ENCODE measurements at regions not wholly inside any gene's neighbourhood (a gene's known extent, or its start where the extent isn't known, plus 50 kb on each side); places are given as distances from the start of the nearest gene placed in this dataset.

- Histone ChIP-seq H4K8ac (replicated peaks; ENCODE audit: insufficient read length, low read depth, low read length) (no peak overlapping the region), H3K4me2 (ENCODE audit: insufficient read depth, insufficient read length, low read length) (peak overlapping the region; percentile 84), H3K9ac (ENCODE audit: extremely low read depth, insufficient read length, low read length) (peak overlapping the region; percentile 97), H3T11ph (ENCODE audit: low read length) (peak overlapping the region; percentile 85), H2BK120ac (ENCODE audit: low read depth, low read length, poor library complexity, severe bottlenecking) (peak overlapping the region; percentile 99), H3K27ac (ENCODE audit: insufficient read length, low read depth, low read length) (peak overlapping the region; percentile 87), H3K79me1 (ENCODE audit: insufficient read depth, low read depth, low read length, poor library complexity, severe bottlenecking) (no peaks in the 10 kb centered on the region), H3K9me3 (ENCODE audit: control insufficient read depth, low read depth, low read length) (no peaks in the 10 kb centered on the region), H2BK12ac (ENCODE audit: insufficient read length, low read depth, low read length) (peak overlapping the region; percentile 35), H2BK5ac (ENCODE audit: insufficient read length, low read length) (peak overlapping the region; percentile 55), H2BK20ac (ENCODE audit: low read depth, low read length, poor library complexity, severe bottlenecking) (no peak overlapping the region), H3K27me3 (ENCODE audit: insufficient read depth, low read length) (no peaks in the 10 kb centered on the region), H3K23ac (ENCODE audit: insufficient read length, low read depth, low read length) (no peak overlapping the region), H4K91ac (ENCODE audit: insufficient read length, low read depth, low read length) (no peak overlapping the region), H3K4ac (ENCODE audit: low read depth, low read length) (peak overlapping the region; percentile 53; the same call in 1 of the 2 replicates), H3K56ac (ENCODE audit: insufficient read length, low read depth, low read length) (peak overlapping the region; percentile 88), H3K14ac (ENCODE audit: insufficient read depth, low read length) (peak overlapping the region; percentile 97; the same call in 1 of the 2 replicates), H4K5ac (ENCODE audit: insufficient read length, low read depth, low read length) (peak overlapping the region; percentile 46), H3K23me2 (ENCODE audit: insufficient read length, low read depth, low read length, poor library complexity, severe bottlenecking) (peaks cover 3% of the 10 kb centered on the region), H2AK5ac (ENCODE audit: insufficient read length, low read length) (no peak overlapping the region), H3K4me1 (ENCODE audit: insufficient read depth, low read length) (no peaks in the 10 kb centered on the region), H2BK15ac (ENCODE audit: low read depth, low read length) (no peak overlapping the region), H3K79me2 (ENCODE audit: insufficient read depth, low read length) (no peaks in the 10 kb centered on the region), H3K18ac (ENCODE audit: insufficient read length, low read depth, low read length) (peak overlapping the region; percentile 95), H2AFZ (ENCODE audit: low read length) (no peak overlapping the region), H4K20me1 (ENCODE audit: control insufficient read depth, insufficient read depth, insufficient read length) (no peaks in the 10 kb centered on the region)
- Mint-ChIP-seq H3K27ac (peak overlapping the region; percentile 98 to 100 (median 99)), H3K27me3 (ENCODE audit: low read depth) (peaks cover 5% of the 10 kb centered on the region), H3K36me3 (ENCODE audit: insufficient read depth in 1 of 3, low read depth in 3 of 3) (peaks cover 6 to 9% (median 6%) of the 10 kb centered on the region in 3 experiments; a peak in 6 of 7 replicates), H3K4me3 (peak overlapping the region; percentile 86 to 92), H3K4me1 (peaks cover 5 to 9% of the 10 kb centered on the region in 2 experiments; a peak in 3 of 4 replicates), H3K9me3 (peaks cover 4 to 11% of the 10 kb centered on the region in 2 experiments; a peak in 4 of 5 replicates)
- WGBS (ENCODE audit: extremely low coverage, insufficient read length, low lambda C conversion rate) = no CpG with 5 or more reads among the region's 53 CpGs
- no peak for TF ChIP-seq CTCF (conservative IDR thresholded peaks at IDR 0.05)
- peak; percentile 97 for DNase-seq
These were observed 79.6 kb upstream of the BTN3A2 start for GRCh38 chr6:26285143-26286134.

Data from H9 (cell line).